Muscle of arm (tissue), 1 donor: ENCODE measurements at regions not wholly inside any gene's neighbourhood (a gene's known extent, or its start where the extent isn't known, plus 50 kb on each side); places are given as distances from the start of the nearest gene placed in this dataset.
"Not testable (repeated sequence)": the region's sequence is repeated elsewhere in the genome, so short reads cannot be mapped to it uniquely, and the experiment has no call there.

Experiments used
- DNase-seq: peaks from one replicate; pipeline ENCODE4 v3.0.0-alpha.2; 2013

DNA sequence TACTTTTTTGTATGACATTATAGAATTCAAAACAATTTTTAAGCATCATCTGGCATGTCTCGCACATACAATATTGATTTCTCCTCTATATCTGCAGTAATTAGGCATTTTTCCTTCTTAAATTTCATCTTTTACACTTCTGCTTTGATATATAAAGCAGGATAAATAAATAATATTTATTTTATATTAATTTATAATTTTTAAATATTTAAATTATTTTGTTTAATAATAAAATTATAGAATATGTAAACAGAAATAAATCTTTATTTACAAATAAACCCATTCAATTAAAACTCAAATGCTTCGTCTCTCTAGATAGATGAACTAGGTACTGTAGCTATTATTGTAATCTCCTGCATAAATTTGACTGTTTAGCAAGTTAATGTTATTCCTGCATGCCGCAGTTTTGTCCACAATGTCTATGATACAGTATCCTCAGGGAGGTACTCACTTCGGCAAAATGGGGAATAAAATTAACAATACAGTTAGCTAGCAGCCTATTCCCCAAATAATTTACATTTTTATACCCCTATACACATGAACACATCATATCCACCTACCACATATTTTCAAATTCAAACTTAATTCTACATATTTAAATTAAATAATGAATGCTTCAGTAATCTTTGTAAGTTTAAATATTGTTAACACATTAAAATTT lies 473.6 kb upstream of the SLC10A2 start:
- DNase-seq = no peak

GRCh38 chr13:103539265-103539664 lies 473.0 kb upstream of the SLC10A2 start:
- no peak for DNase-seq

DNA sequence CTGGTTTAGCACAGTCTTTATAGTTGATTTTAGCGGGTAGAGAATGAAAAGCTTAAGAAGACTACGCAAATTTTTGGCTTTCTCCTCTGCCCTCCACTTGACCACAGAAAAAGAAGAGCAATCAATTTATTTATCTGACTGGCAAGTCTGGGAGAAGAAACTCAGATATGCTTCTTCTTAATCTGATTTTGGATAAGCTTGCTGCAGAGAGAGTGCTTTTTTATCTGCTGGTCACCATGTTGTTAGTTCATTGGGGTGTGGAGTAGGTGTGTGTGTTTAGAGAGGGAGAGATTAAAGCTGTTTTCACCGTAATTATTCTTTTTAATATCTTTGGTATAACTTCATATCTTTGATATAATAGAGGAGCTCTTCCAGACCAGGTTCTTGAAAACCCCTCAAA lies 471.4 kb upstream of the SLC10A2 start:
- no peak for DNase-seq

GRCh38 chr13:103531278-103531677 lies 465.1 kb upstream of the SLC10A2 start:
- DNase-seq = no peak

GRCh38 chr13:103528437-103528836 lies 462.2 kb upstream of the SLC10A2 start:
- no peak for DNase-seq

DNA sequence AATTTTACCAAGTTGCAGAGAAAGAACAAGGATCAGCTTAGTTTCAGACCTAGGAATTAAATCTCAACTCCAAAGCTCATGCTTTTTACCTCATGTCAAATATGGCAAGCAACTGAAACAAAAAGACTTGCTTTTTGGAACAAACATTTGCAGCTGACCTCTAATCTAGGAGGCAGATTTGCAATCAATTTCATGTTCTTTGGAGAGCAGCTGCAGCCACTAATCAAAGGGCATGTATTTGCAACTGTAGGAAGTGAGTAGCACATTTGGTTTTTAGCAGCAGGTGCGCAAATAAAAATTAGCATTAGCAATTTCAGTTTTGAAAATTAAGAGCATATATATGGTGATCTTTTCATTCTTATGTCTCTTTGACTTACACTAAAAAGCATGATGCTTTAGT lies 459.3 kb upstream of the SLC10A2 start:
- no peak for DNase-seq

GRCh38 chr13:103523858-103524257 lies 457.6 kb upstream of the SLC10A2 start:
- DNase-seq = no peak

GRCh38 chr13:103521532-103521931 lies 455.3 kb upstream of the SLC10A2 start:
- no peak for DNase-seq

DNA sequence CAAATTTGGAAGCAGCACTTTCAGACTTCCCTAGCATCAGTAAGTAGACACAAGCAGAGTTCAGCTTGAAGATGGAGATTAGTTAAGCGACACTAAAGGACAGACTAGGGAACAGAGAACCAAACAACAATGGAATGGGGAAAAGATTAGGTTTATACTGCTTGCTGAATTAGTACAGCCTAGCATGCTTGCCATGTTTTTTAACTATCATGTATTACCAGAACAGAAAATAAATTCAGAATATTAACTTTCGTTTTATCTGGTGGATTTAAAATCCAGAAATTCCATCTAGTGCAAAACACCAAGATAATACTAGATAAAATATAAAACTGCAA lies 451.5 kb upstream of the SLC10A2 start:
- DNase-seq = no peak

GRCh38 chr13:103517066-103517767 lies 451.0 kb upstream of the SLC10A2 start:
- DNase-seq = no peak

GRCh38 chr13:103516015-103516795 lies 450.0 kb upstream of the SLC10A2 start:
- no peak for DNase-seq

GRCh38 chr13:103515410-103515809 lies 449.2 kb upstream of the SLC10A2 start:
- no peak for DNase-seq

DNA sequence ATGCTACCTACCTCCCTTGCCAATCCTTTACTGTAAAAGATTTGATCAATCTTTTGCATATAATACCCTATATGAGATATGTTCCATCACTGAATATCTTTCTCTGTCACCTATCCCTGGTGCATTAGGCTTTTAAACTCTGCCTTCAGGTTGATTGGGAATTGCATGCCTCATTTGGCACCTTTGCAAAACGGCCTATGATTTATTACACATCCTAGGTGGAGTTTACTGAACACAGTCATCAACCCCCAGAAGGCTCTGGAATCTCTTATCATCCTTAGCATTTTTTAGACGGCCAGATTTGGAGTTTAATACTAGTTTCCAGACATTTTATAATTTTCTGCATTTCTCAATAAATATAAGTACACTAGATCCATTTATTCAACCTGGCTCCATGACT lies 448.4 kb upstream of the SLC10A2 start:
- DNase-seq = no peak

DNA sequence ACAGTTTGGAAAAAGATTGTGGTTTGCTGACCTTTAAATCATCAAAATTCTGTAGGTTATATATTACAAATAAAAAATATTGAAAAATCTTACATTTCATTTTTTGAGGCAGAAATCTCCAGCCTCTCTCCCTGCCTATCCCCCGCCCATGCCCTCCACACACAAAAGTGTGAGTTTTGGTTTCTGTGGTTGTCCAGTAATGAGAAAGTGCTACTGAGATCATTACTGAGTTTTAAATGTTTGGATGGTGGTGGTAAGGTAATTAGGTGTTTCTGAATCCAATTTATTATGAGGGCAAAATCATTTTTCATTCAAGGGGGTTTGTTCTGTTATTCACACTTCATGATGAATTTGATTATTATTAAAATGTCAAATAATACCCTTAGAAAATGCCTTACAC lies 448.0 kb upstream of the SLC10A2 start:
- no peak for DNase-seq

DNA sequence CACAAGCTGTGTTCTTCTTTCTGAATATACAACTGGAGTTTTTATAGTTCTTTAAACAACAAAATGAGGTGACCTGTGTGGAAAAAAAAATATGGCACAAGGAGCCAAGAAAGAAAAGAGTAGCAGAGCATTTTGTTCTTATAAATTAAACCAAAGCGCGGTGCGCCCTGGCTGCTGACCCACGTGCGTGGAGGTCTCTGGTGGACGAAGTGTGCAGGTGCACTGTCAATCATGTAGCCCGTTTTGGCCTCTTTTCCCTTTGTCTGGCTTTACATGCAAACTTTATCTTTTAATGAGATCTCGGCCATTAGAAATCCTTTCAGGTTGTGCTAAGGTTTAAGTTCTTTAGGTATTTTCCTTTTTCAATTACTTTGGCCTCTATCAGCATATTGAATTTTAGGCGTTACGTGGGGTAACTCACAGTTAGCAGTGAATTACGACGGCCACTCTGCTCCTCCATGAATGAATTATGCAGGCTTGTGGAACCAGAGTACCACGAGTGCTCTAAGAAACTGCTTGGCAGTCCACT lies 443.9 kb upstream of the SLC10A2 start:
- no peak for DNase-seq

- DNase-seq = no peak
These were observed 431.2 kb upstream of the SLC10A2 start for GRCh38 chr13:103497404-103497803.

- DNase-seq = no peak
These were observed 421.6 kb upstream of the SLC10A2 start for GRCh38 chr13:103487841-103488240.

DNA sequence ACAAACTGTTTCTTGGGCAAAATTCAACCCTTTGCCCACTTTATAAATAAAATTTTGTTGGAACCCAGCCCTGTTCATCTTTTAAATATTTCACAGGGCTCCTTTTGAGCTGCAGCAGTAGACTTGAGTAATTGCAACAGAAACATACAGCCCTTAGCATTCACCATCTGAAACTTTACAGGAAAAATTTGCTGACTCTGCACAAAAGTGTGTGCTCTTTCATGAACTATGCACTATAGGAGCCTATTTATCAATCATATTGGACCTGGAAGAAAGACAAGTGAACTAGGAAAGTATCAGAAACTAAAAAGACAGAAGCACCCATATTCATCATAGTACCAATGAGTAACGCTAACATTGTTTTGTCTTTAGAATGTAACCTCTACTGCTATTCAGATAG lies 406.9 kb upstream of the SLC10A2 start:
- DNase-seq = no peak

DNA sequence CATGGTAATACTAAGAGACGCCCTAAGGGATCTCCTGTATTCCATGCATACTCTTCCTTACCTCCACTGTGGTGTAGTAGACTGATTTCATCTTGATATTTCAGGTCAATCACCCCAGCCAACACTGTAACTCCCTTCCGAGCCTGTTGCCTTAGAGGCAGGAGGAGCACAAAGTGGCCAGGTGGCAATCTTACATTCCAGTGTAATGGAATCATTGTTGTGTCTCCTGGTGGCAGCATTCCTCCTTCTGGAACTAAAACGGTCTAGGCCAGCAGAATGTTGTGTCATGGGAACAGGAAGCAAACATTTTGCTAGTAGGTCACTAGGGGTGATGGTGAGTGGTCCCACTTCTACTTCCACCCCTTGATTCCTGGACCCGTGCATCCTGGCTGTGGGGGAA lies 405.7 kb upstream of the SLC10A2 start:
- no peak for DNase-seq

DNA sequence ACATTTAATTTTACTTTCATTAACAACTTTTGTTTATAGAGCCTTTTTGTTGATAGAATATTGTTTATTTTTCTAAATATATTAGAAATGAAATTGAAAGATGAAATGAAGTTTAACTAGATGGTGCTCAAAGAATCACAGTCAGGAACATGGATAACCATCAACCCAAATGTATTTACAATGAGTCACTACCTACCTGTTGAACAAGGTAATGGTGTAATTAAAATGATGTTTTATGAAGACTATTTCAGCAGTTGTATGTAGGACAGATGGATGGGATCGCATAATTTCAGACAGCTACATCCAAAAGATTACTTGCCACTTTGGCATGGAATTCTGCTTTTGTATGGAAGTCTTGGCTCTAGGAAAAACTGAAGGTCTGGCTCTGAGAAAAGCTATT lies 403.6 kb upstream of the SLC10A2 start:
- DNase-seq = no peak

DNA sequence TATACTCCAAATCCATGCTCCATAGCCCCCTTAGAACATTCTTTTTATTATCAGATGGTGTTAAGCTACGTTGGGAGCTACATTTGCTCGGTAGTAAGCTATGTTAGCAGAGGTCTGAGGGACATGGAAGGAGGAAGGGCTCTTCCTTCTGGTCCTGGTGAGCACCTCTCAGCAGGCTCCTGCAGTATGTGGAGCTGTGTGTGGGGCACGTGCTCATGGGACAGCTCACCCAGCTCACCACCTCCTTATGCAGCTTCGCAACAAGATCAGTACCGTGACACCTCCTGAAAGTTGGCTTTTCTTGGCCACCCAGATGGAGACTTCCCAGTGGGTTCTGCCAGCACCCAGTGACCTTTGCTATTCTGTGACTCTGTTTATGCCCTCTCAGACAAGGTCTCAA lies 400.5 kb upstream of the SLC10A2 start:
- DNase-seq = no peak

- DNase-seq = not testable (repeated sequence)
These were observed 394.0 kb upstream of the SLC10A2 start for GRCh38 chr13:103460246-103460645.

DNA sequence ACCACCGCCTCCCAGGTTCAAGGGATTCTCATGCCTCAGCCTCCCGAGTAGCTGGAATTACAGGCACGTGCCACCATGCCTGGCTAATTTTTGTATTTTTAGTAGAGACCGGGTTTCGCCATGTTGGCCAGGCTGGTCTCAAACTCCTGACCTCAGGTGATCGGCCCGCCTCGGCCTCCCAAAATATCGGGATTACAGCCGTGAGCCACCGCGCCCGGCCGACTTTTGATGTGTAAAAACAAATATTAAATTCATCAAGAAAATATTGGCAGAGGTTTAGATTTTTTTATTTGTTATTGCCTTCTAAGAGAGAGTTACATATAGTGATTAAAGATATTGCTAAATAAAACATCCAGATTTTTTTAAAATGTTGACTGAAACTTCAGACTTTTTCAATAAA lies 390.8 kb upstream of the SLC10A2 start:
- not testable (repeated sequence) for DNase-seq
